Mesodermal cell (in vitro differentiated cells): ENCODE measurements at regions not wholly inside any gene's neighbourhood (a gene's known extent, or its start where the extent isn't known, plus 50 kb on each side); places are given as distances from the start of the nearest gene placed in this dataset.

Experiments
- H3K27ac ChIP-seq: 2 replicates; pipeline ENCODE4 v1.7.0; 2013; ENCODE audit warnings: mild to moderate bottlenecking, low read depth, low read length, moderate library complexity; ENCODE audit not compliant: severe bottlenecking
- H3K36me3 ChIP-seq: 2 replicates; pipeline ENCODE4 v1.7.1; 2013; ENCODE audit warnings: mild to moderate bottlenecking, low read length, moderate library complexity; ENCODE audit not compliant: control insufficient read depth, insufficient read depth
- H3K4me1 ChIP-seq: one replicate; pipeline ENCODE4 v1.7.1; 2013; ENCODE audit warnings: mild to moderate bottlenecking, low read length; ENCODE audit not compliant: insufficient read depth, control insufficient read depth, poor library complexity, severe bottlenecking
- H3K4me3 ChIP-seq: 2 replicates; pipeline ENCODE4 v1.7.0; 2013; ENCODE audit warnings: low read length, control low read depth, mild to moderate bottlenecking; ENCODE audit not compliant: insufficient read depth, poor library complexity, severe bottlenecking; ENCODE audit errors: extremely low read depth
- H3K9me3 ChIP-seq: 2 replicates; pipeline ENCODE4 v1.7.1; 2013; ENCODE audit warnings: mild to moderate bottlenecking, low read length, moderate library complexity; ENCODE audit not compliant: control insufficient read depth
- WGBS, 2 experiments: methylation state at CpG; one replicate each; pipeline ENCODE4 v1.1.5; 2013; ENCODE audit warnings: missing lambda C conversion rate in 2 of 2; ENCODE audit not compliant: insufficient coverage in 2 of 2; 5-methylcytosine and 5-hydroxymethylcytosine counted together

GRCh38 chr4:175424111-175424510 lies 388.0 kb downstream of the GPM6A start:
- no peaks in the 10 kb centered on the region for H3K36me3 ChIP-seq
- H3K9me3 ChIP-seq: no peaks in the 10 kb centered on the region
- H3K4me1 ChIP-seq: peaks cover 13% of the 10 kb centered on the region
- WGBS, 2 experiments: 90 to 92% methylated on average over 4 of the region's 4 CpGs
- no peak overlapping the region for H3K4me3 ChIP-seq
- H3K27ac ChIP-seq: no peak overlapping the region

- H3K4me1 ChIP-seq: peaks cover 6% of the 10 kb centered on the region
- H3K4me3 ChIP-seq: no peak overlapping the region
- no peak overlapping the region for H3K27ac ChIP-seq
- WGBS, 2 experiments: 96% methylated on average over 15 to 23 of the region's 44 CpGs
- H3K9me3 ChIP-seq: no peaks in the 10 kb centered on the region
- no peaks in the 10 kb centered on the region for H3K36me3 ChIP-seq
Measured at GRCh38 chr4:175427751-175428150, 384.3 kb downstream of the GPM6A start.

- Histone ChIP-seq H3K9me3 (no peaks in the 10 kb centered on the region), H3K27ac (no peak overlapping the region), H3K4me3 (no peak overlapping the region), H3K36me3 (no peaks in the 10 kb centered on the region), H3K4me1 (no peaks in the 10 kb centered on the region)
- WGBS, 2 experiments: no CpG with 5 or more reads among the region's 1 CpG
Measured at GRCh38 chr4:175431694-175432093, 380.4 kb downstream of the GPM6A start.

- Histone ChIP-seq H3K36me3 (no peaks in the 10 kb centered on the region), H3K4me1 (no peaks in the 10 kb centered on the region), H3K4me3 (no peak overlapping the region), H3K27ac (peak overlapping the region; percentile 64), H3K9me3 (no peaks in the 10 kb centered on the region)
- WGBS, 2 experiments: 78 to 91% methylated on average over 4 of the region's 4 CpGs
Measured at GRCh38 chr4:175435381-175435783, 376.7 kb downstream of the GPM6A start.

GRCh38 chr4:175436196-175436595 lies 375.9 kb downstream of the GPM6A start:
- H3K36me3 ChIP-seq: no peaks in the 10 kb centered on the region
- no peak overlapping the region for H3K27ac ChIP-seq
- H3K4me3 ChIP-seq: no peak overlapping the region
- no peaks in the 10 kb centered on the region for H3K9me3 ChIP-seq
- no peaks in the 10 kb centered on the region for H3K4me1 ChIP-seq
- 100% methylated on average over 1 of the region's 1 CpG; no CpG with 5 or more reads in 1 of the 2 experiments for WGBS, 2 experiments

GRCh38 chr4:175440786-175441185 lies 371.3 kb downstream of the GPM6A start:
- H3K9me3 ChIP-seq: no peaks in the 10 kb centered on the region
- no peak overlapping the region for H3K27ac ChIP-seq
- no peak overlapping the region for H3K4me3 ChIP-seq
- H3K4me1 ChIP-seq: no peaks in the 10 kb centered on the region
- WGBS, 2 experiments: 86 to 100% methylated on average over 1 of the region's 2 CpGs
- H3K36me3 ChIP-seq: no peaks in the 10 kb centered on the region

GRCh38 chr4:175441256-175441655 lies 370.8 kb downstream of the GPM6A start:
- Histone ChIP-seq H3K27ac (no peak overlapping the region), H3K9me3 (no peaks in the 10 kb centered on the region), H3K36me3 (no peaks in the 10 kb centered on the region), H3K4me3 (no peak overlapping the region), H3K4me1 (no peaks in the 10 kb centered on the region)
- WGBS, 2 experiments: 93 to 97% methylated on average over 4 to 6 of the region's 7 CpGs

GRCh38 chr4:175443547-175443946 lies 368.5 kb downstream of the GPM6A start:
- no peaks in the 10 kb centered on the region for H3K36me3 ChIP-seq
- no peaks in the 10 kb centered on the region for H3K4me1 ChIP-seq
- no peak overlapping the region for H3K4me3 ChIP-seq
- no peak overlapping the region for H3K27ac ChIP-seq
- WGBS, 2 experiments: 100% methylated on average over 2 of the region's 3 CpGs; no CpG with 5 or more reads in 1 of the 2 experiments
- H3K9me3 ChIP-seq: no peaks in the 10 kb centered on the region

- Histone ChIP-seq H3K36me3 (no peaks in the 10 kb centered on the region), H3K4me3 (no peak overlapping the region), H3K9me3 (no peaks in the 10 kb centered on the region), H3K27ac (no peak overlapping the region), H3K4me1 (no peaks in the 10 kb centered on the region)
- 64 to 71% methylated on average over 3 of the region's 4 CpGs for WGBS, 2 experiments
Measured at GRCh38 chr4:175444512-175444911, 367.6 kb downstream of the GPM6A start.

- no peaks in the 10 kb centered on the region for H3K36me3 ChIP-seq
- no peak overlapping the region for H3K27ac ChIP-seq
- H3K9me3 ChIP-seq: no peaks in the 10 kb centered on the region
- H3K4me1 ChIP-seq: peaks cover 4% of the 10 kb centered on the region
- 60 to 85% methylated on average over 1 of the region's 1 CpG for WGBS, 2 experiments
- no peak overlapping the region for H3K4me3 ChIP-seq
Measured at GRCh38 chr4:175447016-175447415, 365.0 kb downstream of the GPM6A start.

- peaks cover 4% of the 10 kb centered on the region for H3K4me1 ChIP-seq
- no peak overlapping the region for H3K4me3 ChIP-seq
- H3K9me3 ChIP-seq: peaks cover 14% of the 10 kb centered on the region
- no peak overlapping the region for H3K27ac ChIP-seq
- no peaks in the 10 kb centered on the region for H3K36me3 ChIP-seq
Measured at GRCh38 chr4:175450446-175450845, 361.6 kb downstream of the GPM6A start.
